ENCODE measurements at regions not wholly inside any gene's neighbourhood (a gene's known extent, or its start where the extent isn't known, plus 50 kb on each side); places are given as distances from the start of the nearest gene placed in this dataset.
"Not testable (repeated sequence)": the region's sequence is repeated elsewhere in the genome, so short reads cannot be mapped to it uniquely, and the experiment has no call there.

DNA sequence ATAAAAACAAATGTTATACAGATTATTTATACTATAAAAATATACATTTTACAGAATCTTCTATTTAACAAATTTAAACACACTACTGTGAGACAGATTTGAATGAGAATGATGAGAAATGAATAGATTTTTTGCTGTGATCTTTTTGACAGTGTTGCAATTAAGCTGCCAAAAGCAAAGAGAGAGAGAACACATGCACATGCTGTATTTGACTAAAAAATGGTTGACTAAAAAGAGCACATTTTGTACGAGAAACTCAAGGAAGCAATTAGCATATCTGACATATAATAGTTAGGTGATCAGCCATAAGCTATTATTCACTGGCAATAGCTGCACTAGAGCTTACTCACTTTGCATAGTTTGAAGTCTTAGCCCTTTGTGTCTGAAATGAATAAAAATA lies 115.8 kb downstream of the SYT10 start:
- no peak for DNase-seq

DNA sequence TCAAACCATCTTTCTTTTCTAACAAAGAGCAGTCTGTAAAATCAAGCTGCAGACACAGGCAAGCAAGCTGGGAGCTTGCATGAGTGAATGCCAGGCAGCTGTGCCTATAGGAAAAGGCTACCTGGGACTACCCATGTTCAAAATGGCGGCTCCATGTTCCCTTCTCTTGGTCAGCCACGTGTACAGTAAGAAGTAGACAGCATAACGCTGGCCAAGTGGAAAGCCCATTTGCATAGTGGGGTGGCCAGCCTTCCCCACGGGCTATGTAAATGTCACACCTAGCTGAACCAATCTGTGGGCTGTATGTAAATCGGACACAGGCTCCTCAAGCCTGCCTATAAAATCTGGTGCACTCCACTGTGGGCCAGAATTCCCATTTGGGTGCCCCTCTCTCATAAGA lies 117.1 kb downstream of the SYT10 start:
- DNase-seq: peak; percentile 6

DNA sequence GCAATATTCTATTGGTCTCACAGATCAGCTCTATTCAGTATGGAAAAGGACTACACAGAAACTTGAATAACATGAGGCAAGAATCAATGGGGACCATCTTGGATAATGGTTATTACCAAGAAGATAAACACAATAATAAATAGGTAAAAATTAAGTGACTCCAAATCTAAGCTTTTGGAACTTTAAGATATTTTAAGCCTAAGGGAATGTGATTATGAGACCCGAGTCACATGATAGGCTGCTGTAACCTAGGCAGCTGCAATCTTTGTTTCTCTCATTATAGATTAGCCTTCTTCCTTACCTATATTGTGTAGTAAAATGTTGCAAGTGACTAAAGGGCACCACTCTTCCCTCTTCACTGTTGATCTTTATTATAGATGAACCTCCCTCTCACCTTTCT lies 121.9 kb downstream of the SYT10 start:
- no peak for DNase-seq

DNA sequence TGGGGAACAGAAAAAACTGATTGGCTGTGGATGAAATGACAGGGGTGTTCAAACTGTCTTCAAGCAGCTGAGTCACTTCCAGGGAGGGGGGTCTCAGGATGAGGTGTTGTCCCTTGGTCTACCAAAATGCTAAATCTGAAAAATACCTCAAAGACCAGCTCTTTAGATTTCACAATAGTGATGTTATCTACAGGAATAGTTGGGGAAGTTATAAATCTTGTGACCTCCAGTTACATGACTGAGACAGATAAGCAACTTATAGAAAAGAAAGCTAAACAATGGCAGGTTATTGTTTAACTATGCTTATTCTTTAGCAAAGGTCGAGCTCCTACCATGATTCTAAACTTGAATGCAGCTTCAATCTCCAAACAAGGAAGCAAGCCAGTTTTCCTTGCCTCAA lies 125.4 kb downstream of the SYT10 start:
- no peak for DNase-seq

DNA sequence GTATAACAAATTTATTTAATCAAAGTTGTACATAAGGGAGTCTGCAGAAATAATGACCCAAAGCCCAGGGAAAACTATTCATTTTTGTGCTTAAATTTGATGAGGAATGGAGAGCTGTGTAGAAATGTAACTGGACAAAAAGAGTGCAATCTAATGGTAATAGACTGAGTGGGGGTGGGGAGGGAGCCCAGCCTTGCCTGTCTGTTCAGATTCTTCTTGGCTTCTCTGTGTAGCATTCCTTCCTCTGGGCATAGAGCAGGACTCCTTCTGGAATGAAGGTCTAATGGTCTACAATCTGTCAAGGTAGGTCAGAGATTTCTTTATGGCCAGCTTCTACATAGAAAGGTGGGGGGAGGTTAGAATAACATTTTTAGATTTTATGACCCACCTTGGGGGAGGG lies 126.1 kb downstream of the SYT10 start:
- no peak for DNase-seq

DNA sequence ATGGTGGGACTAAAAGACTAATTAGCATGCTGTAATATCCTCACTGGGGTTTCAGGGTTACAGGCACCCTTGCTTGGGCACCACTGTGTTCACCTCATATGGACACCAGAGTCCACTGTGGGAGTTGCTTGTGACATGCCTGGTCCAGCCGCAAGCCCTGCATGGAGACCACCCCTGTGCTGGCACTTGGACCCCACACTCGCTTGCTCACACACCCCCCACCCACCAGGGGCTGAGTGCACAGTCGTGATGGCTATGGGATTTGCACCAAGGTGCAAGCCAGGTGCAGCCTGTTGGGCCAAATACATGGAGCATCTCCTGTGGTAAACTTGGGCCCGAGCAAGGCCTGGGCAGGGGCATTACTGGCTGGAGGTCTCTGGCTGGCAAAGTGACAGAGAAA lies 129.1 kb downstream of the SYT10 start:
- no peak for DNase-seq

DNA sequence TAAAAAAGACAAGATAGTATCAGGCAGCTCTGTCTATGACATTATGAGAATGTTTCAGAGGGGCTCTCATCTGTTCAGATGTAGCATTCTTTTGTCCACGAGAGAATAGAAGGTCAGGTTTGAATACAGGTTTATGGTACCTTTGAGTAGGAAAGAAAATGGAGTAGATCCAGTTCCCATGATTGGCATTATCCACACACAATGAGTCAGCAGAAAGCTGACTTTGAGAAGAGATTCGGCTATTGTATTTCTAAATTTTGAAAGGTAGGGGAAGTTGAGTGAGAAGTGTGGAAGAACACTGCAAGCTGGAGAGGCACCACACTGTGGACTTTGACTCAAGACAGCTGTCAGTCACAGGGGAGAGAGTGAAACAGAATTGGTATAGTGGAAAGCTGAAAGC lies 135.4 kb downstream of the SYT10 start:
- DNase-seq: no peak

DNA sequence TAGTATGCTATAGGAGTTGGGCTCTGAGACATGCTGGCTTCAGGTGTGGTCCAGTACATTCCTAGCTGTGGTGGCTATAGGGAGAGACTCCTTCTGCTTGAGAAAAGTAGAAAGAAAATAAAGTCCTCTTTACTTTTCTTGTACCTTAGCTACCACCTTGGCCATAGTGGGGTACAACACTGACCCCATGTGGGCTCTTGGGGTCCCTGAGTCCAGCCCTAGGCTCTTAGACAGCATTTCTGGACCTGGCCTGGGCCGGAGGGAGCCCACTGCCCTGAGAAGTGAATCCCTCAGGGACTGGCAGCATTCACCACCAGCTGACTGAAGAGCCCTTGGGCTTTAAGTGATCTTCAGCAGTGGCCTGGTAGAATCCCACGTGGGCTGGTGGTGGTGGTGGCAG lies 143.1 kb downstream of the SYT10 start:
- no peak for DNase-seq

DNA sequence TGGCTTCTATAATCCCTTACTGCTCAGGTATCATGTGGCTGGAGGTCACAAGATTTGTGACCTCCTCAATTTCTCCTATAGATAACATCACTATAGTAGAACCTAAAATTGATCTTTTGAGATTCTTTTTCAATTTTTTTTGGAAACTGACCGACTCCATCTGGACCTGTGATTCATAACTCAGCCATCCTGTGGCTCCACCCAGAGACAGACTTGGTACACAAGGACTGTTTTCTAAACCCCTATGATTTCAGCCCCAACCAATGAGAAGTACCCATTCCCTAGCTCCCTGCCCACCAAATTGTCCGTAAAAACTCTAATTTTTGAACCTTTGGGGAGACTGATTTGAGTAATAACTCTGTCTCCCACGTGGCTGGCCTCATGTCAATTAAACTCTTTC lies 148.9 kb downstream of the SYT10 start:
- DNase-seq: no peak

DNA sequence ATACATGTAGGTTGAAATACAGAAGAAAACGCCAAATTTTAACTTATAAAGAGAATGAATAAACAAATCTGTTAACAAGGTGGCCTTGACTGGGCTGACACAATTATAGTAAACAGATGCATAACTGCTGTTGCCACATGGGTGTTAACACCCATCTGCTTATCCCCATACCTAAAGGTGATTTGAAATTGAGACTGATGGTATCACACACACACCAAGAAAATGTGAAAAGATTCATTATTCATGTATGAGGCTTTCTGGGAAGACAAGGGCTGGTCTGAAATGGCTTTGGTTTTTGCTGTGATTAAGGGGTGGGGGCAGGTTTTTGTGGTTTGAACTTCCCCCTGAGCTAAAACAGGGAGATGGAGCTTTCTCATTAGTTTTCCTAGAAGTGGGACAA lies 156.6 kb downstream of the SYT10 start:
- DNase-seq: no peak

DNA sequence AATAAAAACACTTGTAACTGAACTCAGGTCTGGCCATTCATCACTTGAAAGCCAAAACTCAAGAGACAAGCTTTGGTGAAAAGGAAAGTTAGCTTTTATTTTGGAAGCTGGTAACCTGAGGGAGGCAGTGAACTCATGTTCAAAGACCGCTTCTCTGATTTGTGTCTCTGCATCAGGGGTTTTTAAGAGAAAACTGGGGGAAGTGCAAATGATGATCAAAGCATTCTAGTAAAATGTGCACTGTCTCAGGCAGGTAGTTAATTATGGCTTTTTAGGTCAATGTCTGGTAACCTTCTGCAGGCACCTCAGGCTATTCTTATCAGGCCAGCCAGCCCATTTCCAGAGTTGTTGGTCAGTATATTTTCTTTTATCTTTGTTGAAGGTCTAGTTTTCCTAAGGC lies 162.2 kb downstream of the SYT10 start:
- no peak for DNase-seq

DNA sequence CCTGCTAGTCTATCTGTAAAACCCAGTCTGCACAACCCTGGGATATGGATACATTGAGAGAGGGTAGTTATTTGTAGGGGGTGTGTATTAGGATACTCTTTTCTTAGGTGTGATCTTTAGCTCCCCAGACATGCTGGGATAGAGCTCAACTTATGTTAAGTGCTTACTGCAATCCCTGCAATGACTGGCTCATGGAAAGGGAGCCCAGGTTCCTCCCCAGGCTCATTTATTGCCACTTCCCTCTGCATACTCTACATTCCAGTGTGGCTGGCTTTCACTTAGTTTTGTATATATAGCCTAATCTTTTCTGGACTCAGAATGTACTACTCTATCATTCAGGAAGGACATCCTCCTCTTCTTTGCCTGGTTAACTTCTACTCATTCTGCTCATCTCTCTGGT lies 172.0 kb downstream of the SYT10 start:
- no peak for DNase-seq

DNA sequence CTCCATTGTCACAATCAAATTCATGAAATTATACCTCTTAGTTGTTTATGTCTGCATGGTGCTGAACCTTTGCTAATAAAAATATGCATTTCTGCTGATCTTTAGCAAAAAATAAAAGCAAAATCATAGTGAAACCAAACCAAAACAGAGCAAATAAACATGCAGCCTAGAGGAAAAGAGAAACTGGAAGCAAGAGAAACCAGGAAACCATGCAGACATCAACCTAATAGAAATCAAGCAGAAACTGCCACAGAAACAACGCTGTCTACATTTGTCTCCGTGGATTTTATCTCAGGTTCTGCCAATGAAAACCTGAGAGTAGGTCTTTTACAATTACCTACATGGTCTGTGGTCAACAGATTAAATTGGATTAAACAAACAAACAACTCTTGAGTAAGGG lies 173.7 kb downstream of the SYT10 start:
- no peak for DNase-seq

DNA sequence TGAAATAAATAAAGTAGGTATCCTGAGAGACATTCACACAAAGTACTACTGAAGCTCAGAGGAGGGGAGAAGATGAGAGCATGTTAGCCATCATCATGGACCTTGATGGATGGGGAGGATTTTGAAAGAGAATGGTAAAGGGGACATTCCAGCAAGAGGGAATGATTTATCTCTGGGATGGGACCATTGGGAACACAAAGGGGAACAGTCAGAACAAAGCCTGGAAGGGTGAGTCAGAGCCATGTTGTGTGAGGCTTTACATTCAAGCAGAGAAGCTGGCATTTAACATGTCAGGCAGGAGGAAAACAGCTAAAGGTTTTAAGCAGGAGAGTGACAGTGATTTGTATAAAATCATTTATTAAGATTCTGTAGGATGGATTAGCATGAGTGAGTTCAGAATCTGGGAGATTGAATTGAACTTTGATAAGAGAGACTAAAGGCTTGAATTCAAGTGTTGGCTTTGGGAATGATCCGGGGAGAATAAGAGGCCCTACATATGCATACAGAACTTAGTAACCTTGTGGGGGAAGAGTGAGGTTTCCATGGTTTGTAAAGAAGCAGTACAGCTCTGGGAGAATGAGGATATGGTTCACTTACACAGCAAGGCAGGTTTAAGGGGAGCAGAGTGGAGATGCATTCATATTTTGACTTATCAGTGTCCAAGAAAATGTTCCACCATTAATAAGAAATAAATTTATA lies 174.4 kb downstream of the SYT10 start:
- no peak for DNase-seq

DNA sequence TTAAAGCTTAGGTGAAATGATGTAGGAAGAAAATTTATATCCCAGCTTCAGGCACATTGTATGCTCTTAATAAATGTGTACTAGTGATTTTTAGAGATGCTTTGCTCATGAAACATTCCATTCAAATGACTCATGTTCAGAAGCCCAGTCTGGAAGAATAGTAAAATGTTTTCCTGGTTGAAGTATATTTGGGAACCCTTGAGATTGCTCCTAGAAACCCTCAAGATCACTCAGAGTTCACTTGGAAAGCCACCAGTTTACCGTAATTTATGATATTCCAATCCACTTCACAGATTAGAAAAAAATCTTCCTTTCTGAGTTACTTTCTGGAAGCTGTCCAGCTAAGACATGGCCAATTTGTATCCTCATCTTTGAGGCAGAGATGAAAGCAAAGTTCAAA lies 186.4 kb downstream of the SYT10 start:
- DNase-seq: no peak

DNA sequence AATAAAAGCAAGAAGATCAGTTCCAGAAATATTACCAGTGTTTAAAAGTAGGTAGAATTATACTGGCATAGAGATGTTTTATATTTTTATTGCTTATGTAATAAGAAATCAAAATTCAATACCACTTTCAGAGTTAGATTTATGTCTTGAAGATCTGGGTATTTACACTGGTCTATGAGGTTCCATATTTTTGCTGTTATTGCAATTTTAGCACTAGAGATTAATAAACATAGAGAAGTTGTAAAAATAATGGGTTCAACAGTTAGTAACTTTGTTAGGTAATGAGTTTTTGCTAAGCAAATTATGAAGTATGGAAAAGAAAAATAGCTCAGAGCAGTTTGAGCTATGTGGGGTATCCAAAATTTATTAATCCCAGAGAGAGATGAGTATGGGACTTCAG lies 188.1 kb downstream of the SYT10 start:
- no peak for DNase-seq

DNA sequence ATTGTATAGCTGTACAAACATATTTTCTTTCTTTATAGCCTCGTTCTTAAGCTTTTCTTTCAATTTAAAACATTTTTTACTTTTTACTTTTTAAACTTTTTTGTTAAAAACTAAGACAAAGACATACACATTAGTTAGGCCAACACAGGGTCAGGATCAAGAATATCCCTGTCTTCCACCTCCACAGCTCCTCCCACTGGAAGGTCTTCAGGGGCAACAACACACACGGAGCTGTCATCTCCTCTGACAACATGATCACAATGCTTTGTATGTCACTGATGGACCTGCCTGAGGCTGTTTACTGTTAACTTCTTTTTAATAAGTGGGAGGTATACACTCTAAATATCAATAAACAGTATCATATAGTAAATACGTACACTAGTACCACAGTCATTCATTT lies 191.3 kb downstream of the SYT10 start:
- no peak for DNase-seq

DNA sequence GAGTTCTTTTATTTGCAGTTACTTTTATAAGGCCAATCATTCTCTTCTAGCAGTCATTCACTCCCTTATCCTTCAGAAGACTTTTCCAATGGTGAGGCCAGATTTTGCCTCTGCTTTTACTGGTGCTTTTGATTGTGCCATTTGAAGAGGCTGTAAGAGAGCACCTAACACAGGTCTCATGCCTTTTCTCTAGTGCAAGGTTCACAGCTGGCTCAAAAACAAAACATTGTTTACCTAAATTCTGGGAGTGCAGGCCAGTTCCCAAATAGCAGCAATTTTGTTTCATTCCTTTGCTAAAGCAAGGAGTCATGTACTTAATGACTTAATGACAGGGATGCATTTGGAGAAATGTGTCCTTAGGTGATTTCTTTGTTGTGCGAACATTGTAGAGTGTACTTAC lies 192.0 kb downstream of the SYT10 start:
- no peak for DNase-seq

DNA sequence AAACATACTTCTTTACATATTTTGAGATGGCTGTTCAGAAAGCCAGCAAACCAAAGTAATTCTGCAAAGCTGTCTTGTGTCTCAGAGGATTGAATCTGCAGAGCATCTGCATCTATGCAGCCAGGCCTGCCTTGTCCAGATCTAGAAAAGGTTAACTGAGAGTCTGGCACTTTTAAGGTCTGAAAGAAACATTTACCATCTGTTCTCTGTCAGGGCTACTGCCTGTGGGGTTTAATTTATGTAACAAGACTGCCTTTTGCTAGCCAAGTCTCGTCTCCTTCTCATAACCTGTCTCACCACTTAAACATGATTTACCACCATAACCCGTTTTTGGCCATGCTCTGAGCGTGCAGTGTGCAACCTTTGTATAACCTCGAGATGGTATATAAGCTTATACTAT lies 194.2 kb downstream of the SYT10 start:
- no peak for DNase-seq

DNA sequence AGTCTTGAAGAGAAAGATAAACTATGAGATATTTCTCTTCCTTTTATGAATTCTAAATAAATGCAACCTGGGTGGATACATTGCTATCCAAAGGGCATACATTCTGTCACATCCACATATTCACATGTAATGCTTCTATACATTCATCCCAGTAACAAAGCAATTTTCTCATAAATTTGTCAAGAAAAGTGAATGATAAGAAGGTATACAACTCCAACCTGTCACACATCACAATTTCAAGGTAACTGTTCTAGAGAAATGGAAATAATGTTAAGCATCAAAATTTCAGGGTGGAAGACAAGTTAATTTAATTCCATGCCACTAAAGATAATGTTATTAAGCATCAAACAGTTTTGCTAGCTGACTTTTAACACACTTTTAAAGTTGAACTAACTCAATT lies 212.9 kb downstream of the SYT10 start:
- no peak for DNase-seq

DNA sequence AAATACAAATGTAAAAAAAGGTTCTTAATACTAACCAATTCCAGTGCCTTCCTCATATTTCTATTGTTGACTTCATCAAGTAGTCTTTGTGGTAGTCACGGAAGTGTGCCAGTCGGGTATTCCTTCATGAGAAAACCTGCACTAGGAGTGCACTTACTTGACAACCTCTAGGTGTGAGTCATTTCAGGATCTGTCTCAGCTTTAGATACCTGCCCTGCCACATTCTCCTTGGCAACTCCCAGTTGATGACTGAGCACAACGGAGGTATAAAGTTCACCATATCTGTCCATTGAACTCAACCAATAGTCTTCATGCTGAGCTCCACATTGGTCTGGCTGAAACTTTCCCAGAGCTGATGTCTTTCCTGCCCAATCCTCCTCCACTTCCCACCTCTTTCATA lies 215.7 kb downstream of the SYT10 start:
- no peak for DNase-seq

DNA sequence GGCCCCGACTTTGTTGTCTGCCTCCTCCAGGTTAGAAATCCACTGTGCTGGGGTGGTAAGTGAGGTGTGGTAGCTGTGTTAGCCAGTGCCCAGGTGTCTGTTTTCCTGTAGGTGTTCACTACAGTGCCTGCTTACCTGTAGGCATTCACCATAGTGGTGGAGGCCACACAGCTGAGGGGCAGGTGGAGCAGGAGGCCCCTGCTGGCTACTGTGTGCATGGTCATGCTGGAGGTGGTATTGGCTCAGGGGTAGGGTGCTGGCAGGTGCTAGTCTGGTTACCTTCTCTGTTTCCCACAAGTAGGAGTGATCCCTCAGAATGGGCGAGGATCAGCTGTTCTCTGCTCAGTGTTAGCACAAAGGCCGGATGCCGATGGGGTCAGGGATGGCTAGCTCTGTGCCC lies 217.3 kb downstream of the SYT10 start:
- DNase-seq: no peak

DNA sequence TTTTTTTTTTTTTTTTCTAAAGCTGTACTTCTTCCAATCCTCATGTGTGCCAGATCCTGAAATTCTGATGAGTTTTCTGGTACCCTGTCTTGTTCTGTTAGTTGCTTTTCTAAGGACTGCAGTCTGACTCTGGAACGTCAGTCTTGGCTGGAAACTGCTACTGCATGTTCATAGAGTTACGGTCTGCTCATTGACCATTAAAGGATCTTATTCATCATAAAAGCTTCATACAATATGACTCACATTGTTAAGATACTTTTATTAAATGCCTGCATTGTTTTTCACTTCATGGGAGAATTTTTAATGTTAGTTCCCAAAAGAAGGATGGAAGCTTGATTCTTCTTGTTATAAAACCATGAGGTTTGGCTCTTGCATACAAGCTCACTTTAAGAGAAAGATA lies 233.6 kb downstream of the SYT10 start:
- no peak for DNase-seq

DNA sequence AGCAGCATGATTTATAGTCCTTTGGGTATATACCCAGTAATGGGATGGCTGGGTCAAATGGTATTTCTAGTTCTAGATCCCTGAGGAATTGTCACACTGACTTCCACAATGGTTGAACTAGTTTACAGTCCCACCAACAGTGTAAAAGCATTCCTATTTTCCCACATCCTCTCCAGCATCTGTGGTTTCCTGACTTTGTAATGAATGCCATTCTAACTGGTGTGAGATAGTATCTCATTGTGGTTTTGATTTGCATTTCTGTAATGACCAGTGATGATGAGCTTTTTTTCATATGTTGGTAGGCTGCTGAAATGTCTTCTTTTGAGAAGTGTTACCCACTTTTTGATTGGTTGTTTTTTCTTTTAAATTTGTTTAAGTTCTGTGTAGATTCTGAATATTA lies 245.2 kb downstream of the SYT10 start:
- not testable (repeated sequence) for DNase-seq

DNA sequence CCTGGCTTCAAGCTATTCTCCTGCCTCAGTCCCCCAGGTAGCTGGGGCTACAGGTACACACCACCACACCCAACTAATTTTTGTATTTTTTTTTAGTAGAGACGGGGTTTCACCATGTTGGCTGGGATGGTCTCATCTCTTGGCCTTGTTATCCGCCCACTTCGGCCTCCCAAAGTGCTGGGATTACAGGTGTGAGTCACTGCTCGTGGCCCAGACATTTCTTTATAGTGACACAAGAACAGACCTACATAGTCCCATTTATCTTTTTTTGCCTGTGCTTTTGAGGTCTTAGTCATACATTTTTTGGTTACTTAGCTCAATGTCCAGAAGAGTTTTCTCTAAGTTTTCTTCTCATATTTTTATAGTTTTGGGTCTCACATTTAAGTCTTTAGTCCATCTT lies 247.4 kb downstream of the SYT10 start:
- DNase-seq: no peak

DNA sequence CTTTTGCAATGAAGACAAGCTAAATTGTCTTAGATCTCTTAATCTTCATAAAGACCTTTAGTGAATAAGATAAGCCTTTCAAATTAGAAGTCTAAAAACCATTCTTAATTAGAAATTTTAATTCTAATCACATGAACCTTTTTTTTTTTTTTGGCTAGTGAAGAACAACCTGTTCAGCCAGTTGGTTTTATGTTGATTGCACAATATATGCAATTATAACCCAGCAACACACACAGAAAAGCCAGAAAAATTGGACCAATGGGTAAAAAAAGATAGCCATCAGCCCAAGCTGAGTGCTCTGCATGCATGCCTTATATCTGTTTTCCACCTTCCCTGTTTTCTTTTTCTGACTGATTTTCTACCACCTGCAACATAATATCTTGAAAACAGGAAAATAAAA lies 252.2 kb downstream of the SYT10 start:
- no peak for DNase-seq

Data from COR-L47 (cell line).